ENCODE measurements at regions not wholly inside any gene's neighbourhood (a gene's known extent, or its start where the extent isn't known, plus 50 kb on each side); places are given as distances from the start of the nearest gene placed in this dataset.

DNA sequence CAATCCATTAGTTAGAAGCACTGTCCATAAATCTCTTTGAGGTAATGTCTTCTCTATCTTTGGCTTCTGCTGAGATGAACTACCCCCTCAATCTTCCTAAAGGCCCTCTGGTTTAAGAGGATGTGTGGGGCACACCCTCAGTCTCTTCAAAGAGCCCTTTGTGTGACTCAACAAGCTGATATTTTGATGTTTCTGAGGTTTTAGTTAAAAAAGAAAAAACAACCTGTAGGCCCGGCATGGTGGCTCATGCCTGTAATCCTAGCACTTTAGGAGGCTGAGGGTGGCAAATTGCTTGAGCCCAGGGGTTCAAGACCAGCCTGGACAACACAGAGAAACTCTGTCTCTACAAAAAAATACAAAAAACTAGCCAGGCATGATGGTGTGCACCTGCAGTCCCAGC lies 593.5 kb downstream of the TMEM182 start:
- Histone ChIP-seq H3K9ac (ENCODE audit: low read depth in 2 of 2, low read length in 2 of 2) (no peak overlapping the region), H3K4me3 (no peak overlapping the region), H3K36me3 (no peaks in the 10 kb centered on the region), H3K9me3 (no peaks in the 10 kb centered on the region), H3K27me3 (no peaks in the 10 kb centered on the region), H3K4me1 (no peaks in the 10 kb centered on the region), H3K27ac (no peak overlapping the region)
- DNase-seq: no peak
- intact Hi-C loops (cut with DNase I): no loop called here
- TF ChIP-seq, protein P1, sequence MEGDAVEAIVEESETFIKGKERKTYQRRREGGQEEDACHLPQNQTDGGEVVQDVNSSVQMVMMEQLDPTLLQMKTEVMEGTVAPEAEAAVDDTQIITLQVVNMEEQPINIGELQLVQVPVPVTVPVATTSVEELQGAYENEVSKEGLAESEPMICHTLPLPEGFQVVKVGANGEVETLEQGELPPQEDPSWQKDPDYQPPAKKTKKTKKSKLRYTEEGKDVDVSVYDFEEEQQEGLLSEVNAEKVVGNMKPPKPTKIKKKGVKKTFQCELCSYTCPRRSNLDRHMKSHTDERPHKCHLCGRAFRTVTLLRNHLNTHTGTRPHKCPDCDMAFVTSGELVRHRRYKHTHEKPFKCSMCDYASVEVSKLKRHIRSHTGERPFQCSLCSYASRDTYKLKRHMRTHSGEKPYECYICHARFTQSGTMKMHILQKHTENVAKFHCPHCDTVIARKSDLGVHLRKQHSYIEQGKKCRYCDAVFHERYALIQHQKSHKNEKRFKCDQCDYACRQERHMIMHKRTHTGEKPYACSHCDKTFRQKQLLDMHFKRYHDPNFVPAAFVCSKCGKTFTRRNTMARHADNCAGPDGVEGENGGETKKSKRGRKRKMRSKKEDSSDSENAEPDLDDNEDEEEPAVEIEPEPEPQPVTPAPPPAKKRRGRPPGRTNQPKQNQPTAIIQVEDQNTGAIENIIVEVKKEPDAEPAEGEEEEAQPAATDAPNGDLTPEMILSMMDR (IDR thresholded peaks at IDR 0.05): no peak

DNA sequence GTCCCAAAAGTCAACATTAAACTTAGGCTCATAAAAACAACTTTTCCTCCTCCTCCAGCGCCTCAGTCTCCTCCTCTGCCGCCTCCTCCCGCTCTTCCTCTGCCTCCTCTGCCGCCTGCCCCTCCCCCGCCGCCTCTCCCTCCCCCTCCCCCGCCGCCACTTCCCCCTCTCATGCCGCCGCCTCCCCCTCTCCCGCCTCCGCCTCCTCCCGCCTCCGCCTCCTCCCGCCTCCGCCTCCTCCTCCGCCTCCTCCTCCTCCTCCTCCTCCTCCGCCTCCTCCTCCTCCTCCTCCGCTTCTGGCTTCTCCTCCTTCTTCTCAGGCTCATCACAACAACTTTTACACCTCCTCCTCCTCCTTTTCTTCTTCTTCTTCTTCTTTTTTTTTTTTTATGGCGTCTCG lies 599.9 kb downstream of the TMEM182 start:
- Histone ChIP-seq H3K36me3 (no peaks in the 10 kb centered on the region), H3K9me3 (no peaks in the 10 kb centered on the region), H3K4me1 (no peaks in the 10 kb centered on the region), H3K9ac (ENCODE audit: low read depth in 2 of 2, low read length in 2 of 2) (no peak overlapping the region), H3K4me3 (no peak overlapping the region), H3K27me3 (no peaks in the 10 kb centered on the region), H3K27ac (no peak overlapping the region)
- TF ChIP-seq, protein P1 (IDR thresholded peaks at IDR 0.05): no peak
- DNase-seq: no peak
- intact Hi-C loops (cut with DNase I): no loop called here

DNA sequence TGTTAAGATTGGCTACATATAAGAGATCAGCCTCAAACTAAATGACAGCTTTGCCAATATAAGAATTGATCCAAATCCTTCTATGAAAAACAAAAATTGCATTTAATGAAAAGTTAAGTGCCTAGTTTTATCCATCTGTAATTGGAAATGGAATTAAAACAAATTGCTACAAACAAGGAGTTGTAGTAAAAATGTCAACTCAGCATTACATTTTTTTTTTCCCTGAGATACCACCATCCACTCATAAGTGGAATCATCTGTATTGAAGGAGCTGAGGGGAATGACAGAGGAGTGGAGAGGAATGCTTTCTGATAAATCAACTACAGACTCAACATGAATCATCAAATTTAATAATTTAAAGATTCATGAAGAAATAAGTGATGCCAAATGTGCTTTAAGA lies 601.8 kb downstream of the TMEM182 start:
- no peaks in the 10 kb centered on the region for H3K36me3 ChIP-seq

GRCh38 chr2:103364177-103364576 lies 602.3 kb downstream of the TMEM182 start:
- Histone ChIP-seq H3K27me3 (no peaks in the 10 kb centered on the region), H3K36me3 (no peaks in the 10 kb centered on the region), H3K4me1 (no peaks in the 10 kb centered on the region), H3K27ac (no peak overlapping the region), H3K9me3 (no peaks in the 10 kb centered on the region), H3K9ac (ENCODE audit: low read depth in 2 of 2, low read length in 2 of 2) (no peak overlapping the region), H3K4me3 (no peak overlapping the region)
- DNase-seq: no peak
- TF ChIP-seq, protein P1 (IDR thresholded peaks at IDR 0.05): no peak
- intact Hi-C loops (cut with DNase I): no loop called here

More for the DNA sequence above, 601.8 kb downstream of the TMEM182 start:
- H3K9me3 ChIP-seq: no peaks in the 10 kb centered on the region
- no peak overlapping the region for H3K27ac ChIP-seq
- TF ChIP-seq, protein P1 (IDR thresholded peaks at IDR 0.05): no peak
- H3K4me1 ChIP-seq: no peaks in the 10 kb centered on the region
- no peaks in the 10 kb centered on the region for H3K27me3 ChIP-seq
- H3K4me3 ChIP-seq: no peak overlapping the region
- DNase-seq: no peak
- intact Hi-C loops (cut with DNase I): no loop called here
- H3K9ac ChIP-seq (ENCODE audit: low read depth in 2 of 2, low read length in 2 of 2): no peak overlapping the region

DNA sequence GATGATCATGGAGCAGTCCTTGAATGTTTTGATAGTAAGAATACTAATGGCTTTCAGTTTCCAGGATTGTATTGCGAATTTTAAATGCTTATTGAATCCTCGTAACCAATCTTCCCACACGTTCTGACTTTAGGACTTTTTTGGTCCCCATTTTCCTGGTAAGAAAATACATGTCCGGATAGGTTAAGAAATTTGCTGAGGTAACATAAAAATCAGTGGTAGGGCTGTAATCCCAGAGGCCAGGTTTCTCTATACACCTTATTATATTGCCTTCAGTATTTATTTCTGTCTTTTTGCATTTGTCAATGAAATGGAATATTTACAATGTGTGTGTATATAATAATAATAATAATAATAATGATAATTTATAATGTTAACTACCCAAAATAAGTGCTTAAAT lies 603.2 kb downstream of the TMEM182 start:
- intact Hi-C loops (cut with DNase I): no loop called here
- no peaks in the 10 kb centered on the region for H3K9me3 ChIP-seq
- TF ChIP-seq, protein P1 (IDR thresholded peaks at IDR 0.05): no peak

GRCh38 chr2:103367877-103368276 lies 606.0 kb downstream of the TMEM182 start:
- TF ChIP-seq, protein P1 (IDR thresholded peaks at IDR 0.05): no peak
- DNase-seq: no peak
- no peaks in the 10 kb centered on the region for H3K9me3 ChIP-seq

More for the DNA sequence above, 603.2 kb downstream of the TMEM182 start:
- Histone ChIP-seq H3K27ac (no peak overlapping the region), H3K4me3 (no peak overlapping the region), H3K4me1 (no peaks in the 10 kb centered on the region), H3K27me3 (no peaks in the 10 kb centered on the region), H3K36me3 (no peaks in the 10 kb centered on the region), H3K9ac (ENCODE audit: low read depth in 2 of 2, low read length in 2 of 2) (no peak overlapping the region)
- DNase-seq: no peak

More at GRCh38 chr2:103367877-103368276, 606.0 kb downstream of the TMEM182 start:
- Histone ChIP-seq H3K9ac (ENCODE audit: low read depth in 2 of 2, low read length in 2 of 2) (no peak overlapping the region), H3K27me3 (no peaks in the 10 kb centered on the region), H3K27ac (no peak overlapping the region), H3K36me3 (no peaks in the 10 kb centered on the region), H3K4me1 (no peaks in the 10 kb centered on the region), H3K4me3 (no peak overlapping the region)
- intact Hi-C loops (cut with DNase I): no loop called here

Measured in colonic mucosa (tissue), 4 donors.